Fibroblast of gingiva (primary cell): ENCODE measurements at regions not wholly inside any gene's neighbourhood (a gene's known extent, or its start where the extent isn't known, plus 50 kb on each side); places are given as distances from the start of the nearest gene placed in this dataset.
"Not testable (repeated sequence)": the region's sequence is repeated elsewhere in the genome, so short reads cannot be mapped to it uniquely, and the experiment has no call there.

Experiments used
- DNase-seq: peaks from one replicate; pipeline ENCODE4 v3.0.0-alpha.2; 2011; ENCODE audit warnings: low read depth

GRCh38 chr3:6585360-6585759 lies 275.6 kb upstream of the GRM7 start:
- no peak for DNase-seq

DNA sequence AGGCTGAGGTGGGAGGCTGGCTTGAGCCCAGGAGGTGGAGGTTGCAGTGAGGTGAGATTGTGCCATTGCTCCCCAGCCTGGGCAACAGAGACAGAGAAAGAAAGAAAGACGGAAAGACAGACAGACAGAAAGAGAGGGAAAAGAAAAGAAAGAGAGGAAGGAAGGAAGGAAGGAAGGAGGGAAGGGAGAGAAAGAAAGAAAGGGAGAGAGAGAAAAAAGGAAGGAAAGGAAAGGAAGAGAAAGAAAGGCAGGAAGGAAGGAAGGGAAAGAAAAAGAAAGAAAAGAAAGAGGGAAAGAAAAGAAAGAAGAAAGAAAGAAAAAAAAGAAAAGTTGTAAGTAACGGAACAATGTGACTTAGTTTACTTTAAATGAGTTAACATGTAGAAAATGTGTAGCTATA lies 260.7 kb upstream of the GRM7 start:
- DNase-seq = no peak

DNA sequence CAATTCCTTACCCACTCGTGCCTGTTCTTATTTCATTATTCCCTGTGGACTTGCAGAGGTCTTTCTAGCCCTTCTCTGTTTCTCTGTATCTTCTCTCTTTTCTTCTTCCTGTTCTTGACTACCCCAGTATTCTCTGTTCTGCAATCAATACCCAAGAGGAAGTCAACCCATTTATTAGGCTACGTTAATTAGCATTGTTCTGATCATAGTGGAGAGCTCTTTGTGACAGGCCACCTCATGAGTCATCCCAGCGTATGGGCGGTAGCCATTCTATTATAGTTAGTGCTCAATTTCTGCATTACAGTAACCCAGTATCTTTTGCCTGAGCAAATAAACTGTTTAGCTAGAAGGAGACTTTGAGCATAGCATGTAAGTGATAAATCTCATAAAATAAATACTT lies 259.5 kb upstream of the GRM7 start:
- no peak for DNase-seq

DNA sequence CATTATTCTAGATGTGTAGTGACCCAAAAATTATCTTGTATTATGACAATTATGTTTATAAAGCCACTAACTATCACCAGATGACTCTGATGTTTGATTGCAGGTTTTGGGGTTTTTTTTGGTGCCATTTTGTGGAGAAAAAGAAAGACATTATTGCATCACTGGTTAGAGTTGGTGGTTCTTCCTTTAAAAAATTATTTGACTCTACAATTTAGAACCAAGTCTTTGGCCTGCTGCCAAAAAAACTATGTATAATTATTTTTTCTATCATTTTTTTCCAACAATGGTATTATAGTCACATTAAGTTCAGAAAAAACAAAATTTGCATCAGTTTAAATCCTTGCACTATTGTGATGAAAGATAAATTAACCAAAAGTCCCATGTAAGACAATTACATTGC lies 258.6 kb upstream of the GRM7 start:
- DNase-seq = no peak

- no peak for DNase-seq
These were observed 255.7 kb upstream of the GRM7 start for GRCh38 chr3:6605227-6605626.

DNA sequence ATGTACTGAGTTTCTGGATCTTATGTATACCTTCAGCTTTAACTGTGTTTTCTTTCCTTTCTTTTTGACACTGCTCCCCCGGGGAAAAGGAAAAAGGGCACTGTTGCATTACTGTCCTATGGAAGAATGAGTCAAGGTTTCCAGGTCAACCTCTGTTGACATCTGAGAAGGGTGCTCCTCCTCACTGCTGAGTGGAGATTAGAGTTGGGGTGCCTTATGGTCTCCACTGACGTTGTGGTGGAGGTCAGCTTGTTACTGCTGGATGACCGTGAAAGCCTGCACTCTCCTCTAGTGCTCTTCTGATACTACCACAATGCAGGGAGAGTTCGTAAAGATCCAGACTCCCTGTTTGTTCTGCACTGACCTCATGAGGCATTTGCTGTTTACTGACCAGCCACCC lies 252.1 kb upstream of the GRM7 start:
- DNase-seq = no peak

DNA sequence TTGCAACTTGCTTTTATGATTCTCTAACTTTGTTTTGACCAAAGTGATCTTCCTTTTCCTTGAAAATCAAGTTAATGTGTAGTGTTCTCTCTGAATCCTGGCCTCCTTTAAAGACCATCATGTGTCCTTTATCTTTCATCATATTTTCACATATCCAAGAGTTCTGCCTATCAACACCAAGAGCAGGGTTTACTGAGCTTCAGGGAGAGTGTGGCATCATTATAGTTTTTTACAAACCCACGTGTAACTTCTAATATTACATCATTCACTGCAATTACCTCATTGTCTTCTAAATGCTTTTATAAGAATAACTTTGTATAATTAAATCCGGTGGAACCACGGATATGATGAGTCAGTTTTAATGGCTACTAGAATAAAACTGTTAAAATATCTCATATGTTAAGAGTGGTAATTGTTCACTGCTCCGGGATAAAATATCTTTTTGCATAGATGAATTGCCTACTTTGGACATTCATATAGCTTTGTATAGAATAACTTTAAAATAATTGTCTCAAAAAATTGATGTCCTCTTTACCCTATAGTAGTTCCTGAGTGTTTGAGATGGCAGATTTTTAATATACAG lies 248.8 kb upstream of the GRM7 start:
- DNase-seq = no peak

DNA sequence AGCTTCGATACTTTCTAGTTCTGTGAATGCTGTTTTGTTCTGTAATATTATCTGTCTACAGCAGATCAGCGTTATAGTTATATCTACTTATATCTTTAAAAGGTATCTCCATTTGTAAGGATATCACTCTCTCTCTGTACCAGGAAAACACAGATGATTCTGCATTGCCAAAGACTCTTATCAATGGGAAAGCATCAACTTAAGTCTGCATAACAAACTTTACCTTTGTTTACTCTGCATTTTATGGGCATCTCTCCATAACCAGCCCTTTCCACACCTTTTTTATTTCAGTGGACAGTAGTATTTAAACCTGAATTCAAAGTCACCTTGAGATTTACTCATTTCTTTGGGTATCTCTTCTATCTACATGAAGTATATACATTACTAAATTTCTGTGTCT lies 238.7 kb upstream of the GRM7 start:
- no peak for DNase-seq

DNA sequence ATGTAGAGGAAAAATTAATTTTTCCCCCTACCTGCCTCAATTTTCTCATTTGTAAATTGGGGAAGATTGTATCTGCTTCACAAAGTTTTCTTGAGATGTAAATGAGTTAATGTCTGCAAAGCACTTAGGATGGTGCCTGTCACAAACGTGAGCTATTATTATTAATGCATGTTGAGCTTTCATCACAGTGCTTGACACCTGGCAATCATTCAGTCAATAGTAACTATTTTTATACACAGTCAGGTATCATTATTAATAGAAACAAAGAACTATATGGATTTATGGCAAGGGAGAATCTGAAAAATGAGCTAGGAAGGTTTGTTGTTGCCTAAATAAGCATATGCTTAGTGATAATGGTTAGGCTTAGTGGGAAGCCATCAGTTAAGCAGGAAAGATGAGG lies 238.2 kb upstream of the GRM7 start:
- DNase-seq = no peak

DNA sequence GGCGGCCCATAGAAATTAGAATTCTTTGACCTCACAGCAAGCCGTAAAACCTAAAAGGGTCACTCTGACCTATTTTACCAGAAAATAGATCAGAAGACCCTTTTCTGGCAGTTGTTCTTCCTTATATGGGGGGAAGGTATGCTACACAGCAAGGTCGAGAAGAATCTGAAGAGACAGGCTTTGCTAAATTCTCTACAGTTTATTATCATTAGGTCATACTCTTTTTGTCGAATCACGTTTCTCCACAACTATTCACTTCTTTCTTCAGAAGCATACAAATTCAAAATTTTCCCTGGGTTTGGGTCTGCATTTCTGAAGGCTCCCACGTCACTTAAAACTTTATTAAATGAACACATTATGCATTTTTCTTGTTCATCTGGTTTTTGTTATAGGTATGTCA lies 229.5 kb upstream of the GRM7 start:
- DNase-seq = no peak

- DNase-seq = no peak
These were observed 220.0 kb upstream of the GRM7 start for GRCh38 chr3:6640907-6641306.

DNA sequence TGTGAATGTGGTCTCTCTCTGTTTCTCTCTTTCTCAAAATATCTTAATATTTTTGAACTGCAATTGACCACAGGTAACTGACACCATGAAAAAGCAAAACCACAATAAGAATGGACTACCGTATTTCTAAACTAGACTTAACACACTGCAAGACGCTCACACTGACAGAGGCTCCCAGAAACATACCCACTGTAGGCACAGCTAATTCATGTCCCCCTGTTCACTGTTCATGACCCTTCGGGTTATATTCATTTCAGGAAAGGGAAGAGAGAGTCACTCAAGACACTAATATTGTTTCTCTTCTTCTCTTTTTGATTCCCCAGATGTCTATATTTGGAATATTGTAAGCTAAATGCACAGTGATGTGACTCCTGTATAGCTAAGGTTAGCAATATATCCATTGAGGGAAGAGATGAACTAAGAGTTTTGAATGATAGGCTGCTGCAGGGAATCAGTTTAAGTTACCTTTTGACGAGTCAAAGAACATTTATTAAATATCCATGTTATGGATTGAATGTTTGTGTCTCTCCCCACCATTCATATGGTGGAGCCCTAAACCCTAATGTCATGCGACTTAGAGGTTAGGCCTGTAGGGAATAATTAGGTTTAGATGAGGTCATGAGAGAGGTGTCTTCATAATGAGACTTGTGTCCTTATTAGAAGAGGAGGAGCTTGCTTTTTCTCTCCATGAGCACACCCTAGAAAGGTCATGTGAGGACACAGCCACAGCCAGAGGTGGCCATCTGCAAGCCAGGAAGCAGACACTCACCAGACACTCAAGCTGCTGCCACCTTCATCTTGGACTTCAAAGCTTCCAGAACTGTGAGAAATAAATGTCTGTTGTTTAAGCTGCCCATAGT lies 216.6 kb upstream of the GRM7 start:
- no peak for DNase-seq

GRCh38 chr3:6654670-6655069 lies 206.2 kb upstream of the GRM7 start:
- no peak for DNase-seq

- DNase-seq = no peak
These were observed 205.6 kb upstream of the GRM7 start for GRCh38 chr3:6655275-6655674.

- no peak for DNase-seq
These were observed 203.3 kb upstream of the GRM7 start for GRCh38 chr3:6657591-6657990.

DNA sequence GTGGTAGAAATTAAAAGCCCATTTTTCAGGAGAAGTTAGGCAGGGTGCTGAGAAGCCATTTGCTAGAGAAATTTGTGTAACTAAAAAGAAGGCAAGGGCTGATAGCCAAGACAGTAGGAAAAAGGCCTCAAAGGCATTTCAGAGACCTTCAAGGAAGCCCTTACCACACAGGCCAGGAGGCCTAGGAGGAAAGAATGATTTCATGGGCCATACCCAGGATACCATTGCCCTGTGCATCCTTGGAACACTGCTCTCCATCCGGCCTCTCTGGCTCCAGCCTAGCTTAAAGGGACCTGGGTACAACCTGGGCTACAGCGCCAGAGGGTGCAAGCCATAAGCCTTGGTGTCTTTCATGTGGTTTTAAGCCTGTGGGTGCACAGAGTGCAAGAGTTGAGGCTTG lies 193.6 kb upstream of the GRM7 start:
- no peak for DNase-seq

DNA sequence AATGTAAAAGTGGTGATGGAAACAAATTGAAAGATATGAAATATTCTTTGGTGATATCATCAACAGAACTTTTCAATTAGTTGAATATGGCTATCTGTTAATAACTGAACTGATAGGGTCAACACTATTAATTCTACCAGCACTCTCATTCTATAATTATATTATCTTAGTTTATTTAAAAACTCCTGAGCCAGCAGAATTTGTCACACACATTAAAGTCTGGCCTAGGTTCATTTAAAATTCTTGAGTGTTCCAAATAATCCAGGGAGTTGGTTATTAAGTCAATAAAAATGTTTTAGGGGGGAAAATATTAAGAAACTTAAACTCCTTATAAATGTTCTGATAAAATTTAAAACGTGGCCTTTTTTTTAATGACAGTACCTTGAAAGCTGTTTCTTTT lies 189.6 kb upstream of the GRM7 start:
- DNase-seq = no peak

GRCh38 chr3:6679510-6679909 lies 181.4 kb upstream of the GRM7 start:
- no peak for DNase-seq

DNA sequence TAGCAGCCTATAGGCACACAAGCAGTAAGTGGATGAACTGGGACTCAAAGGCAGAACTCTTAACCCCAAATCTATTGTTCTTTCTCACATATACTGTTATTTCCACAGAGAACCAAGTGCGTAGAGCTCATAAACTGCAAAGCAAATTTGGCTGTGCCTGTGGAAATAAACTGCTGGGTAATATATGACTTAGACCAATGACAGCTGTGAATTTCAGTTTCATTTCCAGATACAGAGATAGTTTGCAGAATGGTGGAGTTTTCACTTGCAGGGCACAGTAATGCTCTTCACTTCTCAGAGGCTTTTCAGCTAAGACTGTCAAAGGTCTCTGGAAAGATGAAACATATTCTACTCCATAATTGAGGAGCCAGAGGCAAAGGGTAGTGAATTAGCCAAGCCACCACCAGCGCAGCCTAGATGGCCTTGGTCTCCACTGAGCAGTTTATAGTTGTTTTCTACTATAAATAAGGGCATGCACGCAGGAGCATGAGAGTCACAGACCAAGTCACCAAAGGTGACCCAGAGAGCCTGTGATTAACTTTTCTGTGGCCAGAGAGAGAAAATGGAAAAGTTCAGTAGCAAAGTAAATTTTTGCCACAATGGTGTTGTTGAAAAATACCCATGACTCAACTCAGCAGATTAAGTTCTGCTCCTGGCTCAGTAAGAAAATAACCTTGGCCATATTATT lies 180.7 kb upstream of the GRM7 start:
- no peak for DNase-seq

DNA sequence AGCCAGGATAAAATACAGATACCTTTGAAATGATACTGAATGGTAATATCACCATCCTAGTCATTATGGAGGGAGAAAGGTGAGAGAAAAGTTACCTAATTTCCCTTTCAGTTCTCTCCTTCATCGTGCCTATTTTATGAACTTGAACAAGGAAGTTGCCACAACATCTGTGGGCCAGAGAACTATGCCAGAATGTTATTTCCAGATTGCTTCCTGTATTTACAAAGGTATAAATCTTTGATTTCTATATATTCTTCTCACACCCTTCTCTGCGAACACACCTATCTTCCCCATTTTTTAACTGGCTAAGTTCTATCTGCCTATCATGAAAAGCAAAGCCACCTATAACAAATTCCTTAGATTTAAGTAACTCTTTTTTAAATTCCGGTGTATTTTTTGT lies 163.6 kb upstream of the GRM7 start:
- DNase-seq = no peak

DNA sequence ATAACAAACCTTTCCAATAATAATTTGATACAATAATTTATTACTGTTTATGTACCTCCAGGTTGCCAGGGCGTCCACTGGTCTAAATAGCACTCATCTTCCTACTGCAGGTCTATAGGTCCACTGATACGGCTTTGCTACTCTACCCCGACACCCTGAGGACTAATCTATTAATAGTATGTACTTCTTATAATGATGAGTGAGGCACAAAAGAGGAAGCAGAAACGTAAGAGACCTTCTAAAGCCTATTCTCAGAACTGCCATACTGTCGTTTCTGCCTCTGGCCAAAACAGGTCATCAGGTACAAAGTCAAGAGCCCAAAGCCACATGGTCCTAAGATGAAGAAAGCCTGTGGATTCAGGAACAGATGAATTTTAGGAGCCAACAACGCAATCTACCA lies 163.2 kb upstream of the GRM7 start:
- DNase-seq = no peak

- not testable (repeated sequence) for DNase-seq
These were observed 156.1 kb upstream of the GRM7 start for GRCh38 chr3:6704817-6705216.

DNA sequence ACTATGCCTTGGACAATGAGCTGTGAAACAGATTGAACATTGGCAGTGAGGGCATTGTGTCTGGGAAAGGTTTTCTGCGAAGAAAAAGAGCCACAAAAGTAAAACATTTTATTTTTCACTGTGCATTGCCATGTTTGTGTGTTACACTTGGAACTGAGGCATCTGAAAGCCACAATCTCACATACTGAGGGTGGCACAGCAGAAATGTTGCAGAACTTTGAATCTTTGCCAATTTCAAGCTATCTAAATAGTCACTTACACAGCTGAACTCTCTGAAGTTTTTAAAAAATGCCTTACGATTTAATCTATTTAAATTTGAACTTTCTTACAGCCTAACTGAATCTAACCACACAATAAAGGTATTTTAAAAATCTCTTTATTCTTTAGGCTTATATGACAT lies 154.1 kb upstream of the GRM7 start:
- no peak for DNase-seq
